Mesodermal cell (in vitro differentiated cells): ENCODE measurements at regions not wholly inside any gene's neighbourhood (a gene's known extent, or its start where the extent isn't known, plus 50 kb on each side); places are given as distances from the start of the nearest gene placed in this dataset.
A peak's percentile ranks its signal among the peaks of the same experiment; 100 is the strongest.

Experiments used
- H3K27ac ChIP-seq: 2 replicates; pipeline ENCODE4 v1.7.0; 2013; ENCODE audit warnings: mild to moderate bottlenecking, low read depth, low read length, moderate library complexity; ENCODE audit not compliant: severe bottlenecking
- H3K36me3 ChIP-seq: 2 replicates; pipeline ENCODE4 v1.7.1; 2013; ENCODE audit warnings: mild to moderate bottlenecking, low read length, moderate library complexity; ENCODE audit not compliant: control insufficient read depth, insufficient read depth
- H3K4me1 ChIP-seq: one replicate; pipeline ENCODE4 v1.7.1; 2013; ENCODE audit warnings: mild to moderate bottlenecking, low read length; ENCODE audit not compliant: insufficient read depth, control insufficient read depth, poor library complexity, severe bottlenecking
- H3K4me3 ChIP-seq: 2 replicates; pipeline ENCODE4 v1.7.0; 2013; ENCODE audit warnings: low read length, control low read depth, mild to moderate bottlenecking; ENCODE audit not compliant: insufficient read depth, poor library complexity, severe bottlenecking; ENCODE audit errors: extremely low read depth
- H3K9me3 ChIP-seq: 2 replicates; pipeline ENCODE4 v1.7.1; 2013; ENCODE audit warnings: mild to moderate bottlenecking, low read length, moderate library complexity; ENCODE audit not compliant: control insufficient read depth
- WGBS, 2 experiments: methylation state at CpG; one replicate each; pipeline ENCODE4 v1.1.5; 2013; ENCODE audit warnings: missing lambda C conversion rate in 2 of 2; ENCODE audit not compliant: insufficient coverage in 2 of 2; 5-methylcytosine and 5-hydroxymethylcytosine counted together

GRCh38 chr10:91022390-91022789, 101.5 kb upstream of the ANKRD1 start:
- Histone ChIP-seq H3K4me3 (no peak overlapping the region), H3K4me1 (peaks cover 23% of the 10 kb centered on the region), H3K27ac (no peak overlapping the region), H3K9me3 (no peaks in the 10 kb centered on the region), H3K36me3 (no peaks in the 10 kb centered on the region)
- WGBS, 2 experiments = 93 to 95% methylated on average over 2 of the region's 2 CpGs

- Histone ChIP-seq H3K4me3 (no peak overlapping the region), H3K27ac (peak overlapping the region; percentile 13), H3K9me3 (no peaks in the 10 kb centered on the region), H3K4me1 (peaks cover 23% of the 10 kb centered on the region), H3K36me3 (no peaks in the 10 kb centered on the region)
- 92 to 97% methylated on average over 6 of the region's 6 CpGs for WGBS, 2 experiments
Observed at GRCh38 chr10:91022924-91023699, 102.2 kb upstream of the ANKRD1 start.

GRCh38 chr10:91023700-91024398, 103.0 kb upstream of the ANKRD1 start:
- H3K27ac ChIP-seq = peak overlapping the region; percentile 13
- no peak overlapping the region for H3K4me3 ChIP-seq
- H3K36me3 ChIP-seq = no peaks in the 10 kb centered on the region
- no peaks in the 10 kb centered on the region for H3K9me3 ChIP-seq
- WGBS, 2 experiments = 94 to 100% methylated on average over 2 to 4 of the region's 7 CpGs
- peaks cover 23% of the 10 kb centered on the region for H3K4me1 ChIP-seq

GRCh38 chr10:91024541-91024940, 103.7 kb upstream of the ANKRD1 start:
- H3K27ac ChIP-seq = no peak overlapping the region
- WGBS, 2 experiments = 87 to 93% methylated on average over 2 to 3 of the region's 3 CpGs
- H3K9me3 ChIP-seq = no peaks in the 10 kb centered on the region
- no peak overlapping the region for H3K4me3 ChIP-seq
- H3K36me3 ChIP-seq = no peaks in the 10 kb centered on the region
- H3K4me1 ChIP-seq = peaks cover 23% of the 10 kb centered on the region

GRCh38 chr10:91032611-91033206, 111.8 kb upstream of the ANKRD1 start:
- H3K4me3 ChIP-seq = no peak overlapping the region
- H3K9me3 ChIP-seq = no peaks in the 10 kb centered on the region
- peaks cover 7% of the 10 kb centered on the region for H3K4me1 ChIP-seq
- no peak overlapping the region for H3K27ac ChIP-seq
- no peaks in the 10 kb centered on the region for H3K36me3 ChIP-seq
- WGBS, 2 experiments = 74 to 86% methylated on average over 2 of the region's 5 CpGs

- Histone ChIP-seq H3K4me1 (peaks cover 7% of the 10 kb centered on the region), H3K36me3 (no peaks in the 10 kb centered on the region), H3K27ac (no peak overlapping the region), H3K4me3 (no peak overlapping the region), H3K9me3 (no peaks in the 10 kb centered on the region)
- 84 to 95% methylated on average over 3 to 5 of the region's 6 CpGs for WGBS, 2 experiments
Observed at GRCh38 chr10:91033324-91033950, 112.5 kb upstream of the ANKRD1 start.

GRCh38 chr10:91034042-91034441, 113.2 kb upstream of the ANKRD1 start:
- Histone ChIP-seq H3K4me1 (peaks cover 7% of the 10 kb centered on the region), H3K4me3 (no peak overlapping the region), H3K36me3 (no peaks in the 10 kb centered on the region), H3K27ac (no peak overlapping the region), H3K9me3 (no peaks in the 10 kb centered on the region)
- 80 to 100% methylated on average over 1 to 2 of the region's 3 CpGs for WGBS, 2 experiments

GRCh38 chr10:91034494-91035159, 113.7 kb upstream of the ANKRD1 start:
- Histone ChIP-seq H3K4me1 (peaks cover 7% of the 10 kb centered on the region), H3K9me3 (no peaks in the 10 kb centered on the region), H3K4me3 (no peak overlapping the region), H3K36me3 (no peaks in the 10 kb centered on the region), H3K27ac (no peak overlapping the region)
- 94 to 100% methylated on average over 1 to 3 of the region's 9 CpGs for WGBS, 2 experiments

GRCh38 chr10:91035650-91036292, 114.9 kb upstream of the ANKRD1 start:
- WGBS, 2 experiments = 81 to 90% methylated on average over 6 of the region's 8 CpGs
- Histone ChIP-seq H3K4me1 (peaks cover 7% of the 10 kb centered on the region), H3K36me3 (no peaks in the 10 kb centered on the region), H3K4me3 (no peak overlapping the region), H3K27ac (no peak overlapping the region), H3K9me3 (no peaks in the 10 kb centered on the region)
